ENCODE measurements at regions not wholly inside any gene's neighbourhood (a gene's known extent, or its start where the extent isn't known, plus 50 kb on each side); places are given as distances from the start of the nearest gene placed in this dataset.

DNA sequence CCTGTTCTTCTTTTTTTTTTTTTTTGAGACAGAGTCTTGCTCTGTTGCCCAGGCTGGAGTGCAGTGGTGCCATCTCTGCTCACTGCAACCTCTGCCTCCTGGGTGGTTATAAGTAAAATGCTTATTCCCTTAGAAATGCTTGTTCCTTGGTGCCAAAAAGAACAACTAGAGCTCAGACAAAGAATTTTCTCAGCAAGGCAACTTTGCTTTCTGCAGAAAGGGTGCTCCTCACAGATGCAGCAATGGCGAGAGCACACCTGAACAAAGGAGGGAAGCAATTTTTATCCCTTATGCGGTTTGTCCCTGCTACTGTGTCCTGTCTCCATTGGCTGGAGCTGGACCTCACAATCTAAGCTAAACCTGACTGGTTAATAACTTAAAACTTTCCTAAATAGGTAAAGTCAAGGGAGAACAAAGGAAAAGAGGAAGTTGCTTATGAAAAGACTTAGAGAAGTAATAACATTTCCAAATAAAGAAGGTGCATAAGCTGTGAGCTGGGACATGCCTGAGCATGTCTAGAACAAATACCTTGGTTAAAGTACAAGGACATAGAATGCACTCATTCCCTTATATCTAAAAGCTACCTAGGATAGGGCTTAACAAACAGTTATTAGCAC is 90.0 kb upstream of the PRR5 start:
- no peak for DNase-seq

DNA sequence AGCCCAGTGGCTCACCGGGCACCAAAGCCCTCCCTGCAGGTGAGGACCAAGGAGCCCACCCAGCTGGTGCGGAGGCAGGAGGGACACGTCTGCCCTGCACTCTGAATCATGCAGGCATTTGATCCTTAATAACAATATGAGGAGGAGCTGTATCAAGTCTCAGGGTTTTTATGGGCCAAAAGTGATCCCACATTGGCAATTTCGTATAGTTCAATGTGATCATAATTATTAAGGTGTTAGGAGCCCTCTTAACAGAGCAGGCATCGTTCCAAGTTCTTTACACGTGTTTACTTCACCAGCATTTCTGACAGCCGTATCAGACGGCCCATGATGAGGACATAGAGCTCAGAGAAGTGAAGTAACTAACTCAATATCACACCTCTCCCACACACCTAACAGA is 91.9 kb upstream of the PRR5 start:
- no peak for DNase-seq

DNA sequence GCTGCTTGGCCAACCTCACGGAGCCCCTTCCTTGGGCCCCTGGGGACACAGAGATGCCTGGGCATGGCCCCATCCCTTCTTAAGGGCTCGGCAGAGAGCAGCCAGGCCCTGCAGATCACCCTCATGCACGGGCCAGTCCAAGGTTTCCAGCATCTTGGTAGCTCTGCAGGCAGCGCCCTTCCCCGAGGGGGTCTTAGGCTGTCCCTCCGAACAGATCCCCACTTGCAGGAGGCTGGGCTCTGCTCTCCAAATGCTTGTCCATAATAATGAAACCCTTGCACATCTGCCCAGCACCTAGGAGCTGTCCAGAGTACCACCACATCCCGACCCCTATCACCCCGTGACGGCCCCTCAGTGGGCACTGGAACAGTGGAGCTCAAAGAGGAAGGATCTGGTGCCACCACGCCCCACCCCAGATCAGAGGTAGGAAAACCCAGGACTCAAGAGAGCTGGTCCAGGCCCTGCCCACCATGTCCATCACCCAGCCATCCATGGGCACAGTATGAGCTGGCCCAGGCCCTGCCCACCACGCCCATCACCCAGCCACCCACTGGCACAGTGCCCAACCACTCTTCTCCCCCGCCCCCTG is 92.5 kb upstream of the PRR5 start:
- DNase-seq, result no peak

DNA sequence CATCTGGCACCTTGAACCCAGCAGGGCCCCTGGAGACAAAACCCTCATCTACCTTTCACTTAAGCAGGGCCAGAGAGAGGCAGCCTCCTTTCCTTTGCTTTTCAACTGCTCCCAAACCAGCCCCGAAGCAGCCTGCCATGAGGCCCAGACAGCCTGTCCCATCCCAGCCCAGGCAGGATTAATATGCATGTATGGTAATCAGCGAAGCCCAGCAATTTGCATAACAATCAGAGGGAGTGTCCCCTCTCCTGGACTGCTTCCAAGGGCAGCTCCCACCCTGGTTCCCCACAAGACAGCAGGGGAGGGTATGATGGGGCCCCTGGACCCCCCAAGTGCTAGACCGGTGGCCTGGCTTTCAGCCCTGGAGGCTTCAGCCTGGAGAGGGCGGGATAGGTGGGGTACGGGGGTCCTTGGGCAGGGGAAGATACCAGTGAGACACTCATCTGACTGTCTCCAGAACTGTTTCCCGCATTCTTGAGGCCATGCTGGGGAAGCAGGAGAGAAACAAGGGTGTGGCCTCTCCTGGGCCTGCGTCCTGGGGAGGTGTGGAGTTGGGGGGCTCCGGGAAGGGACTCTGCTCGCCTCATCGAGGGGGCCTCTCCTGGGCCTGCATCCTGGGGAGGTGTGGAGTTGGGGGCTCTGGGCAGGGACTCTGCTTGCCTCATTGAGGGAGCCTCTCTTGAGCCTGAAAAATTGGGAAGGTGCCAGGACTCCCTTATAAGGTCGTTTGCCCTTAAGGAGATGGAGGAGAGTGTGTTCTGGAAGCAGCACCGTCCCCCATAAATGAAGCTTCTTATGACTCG is 93.2 kb upstream of the PRR5 start:
- no peak for DNase-seq

DNA sequence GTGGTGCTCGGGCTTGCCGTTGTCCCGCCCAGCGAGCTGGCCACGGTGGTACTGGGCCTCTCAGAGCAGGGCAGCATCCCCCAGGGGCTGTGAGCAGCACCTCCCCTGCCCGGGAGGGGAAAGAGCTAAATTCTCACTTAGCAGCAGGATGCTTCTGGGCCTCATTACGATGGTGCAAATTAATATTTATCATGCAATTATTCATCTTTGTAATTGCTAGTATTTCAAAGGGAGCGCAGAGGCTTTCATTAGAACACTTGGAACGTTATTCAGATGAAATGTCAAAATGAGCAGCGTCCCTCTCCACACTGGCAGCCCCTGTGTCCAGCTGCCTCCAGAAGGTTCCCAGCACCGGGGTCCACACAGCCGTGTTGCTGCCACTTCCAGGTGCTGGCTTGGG is 95.9 kb upstream of the PRR5 start:
- no peak for DNase-seq

DNA sequence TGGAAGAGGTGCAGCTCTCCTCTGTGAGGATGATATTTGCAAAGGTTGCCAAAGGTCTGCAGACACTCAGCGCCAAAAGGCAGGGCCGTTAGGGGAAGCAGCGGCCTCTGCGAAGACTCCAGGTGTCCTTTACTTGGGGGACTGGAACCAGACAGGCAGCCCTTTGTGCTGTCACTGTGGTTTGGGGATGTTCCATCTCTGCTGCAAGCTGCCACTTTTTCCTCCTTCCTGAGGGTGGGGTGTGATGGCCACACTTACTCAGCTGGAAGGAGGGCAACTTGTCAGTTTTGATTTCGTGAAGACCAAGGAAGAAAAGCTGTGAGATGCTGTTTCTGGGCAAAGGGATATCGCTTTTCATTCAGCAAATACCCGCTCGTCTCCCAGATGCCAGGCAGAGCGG is 96.5 kb upstream of the PRR5 start:
- DNase-seq, result no peak

DNA sequence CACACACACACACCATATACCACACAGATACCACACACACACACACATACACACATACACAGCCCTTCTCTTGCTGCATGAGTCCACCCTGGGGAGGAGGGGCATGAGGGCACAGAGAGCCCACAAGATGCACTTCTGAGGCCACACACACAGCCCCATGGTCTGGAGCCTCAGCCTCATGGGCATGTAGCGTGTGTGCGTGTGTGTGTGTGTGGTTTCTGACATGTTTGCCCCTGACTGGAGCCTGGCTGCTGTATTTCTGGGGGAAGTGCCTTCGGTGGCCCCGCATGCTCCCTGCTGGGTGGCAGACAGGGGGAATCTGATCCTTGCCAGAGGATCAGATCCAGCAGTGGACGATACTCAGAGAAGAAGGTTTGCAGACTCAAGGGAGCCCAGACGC is 97.0 kb upstream of the PRR5 start:
- DNase-seq, result no peak

DNA sequence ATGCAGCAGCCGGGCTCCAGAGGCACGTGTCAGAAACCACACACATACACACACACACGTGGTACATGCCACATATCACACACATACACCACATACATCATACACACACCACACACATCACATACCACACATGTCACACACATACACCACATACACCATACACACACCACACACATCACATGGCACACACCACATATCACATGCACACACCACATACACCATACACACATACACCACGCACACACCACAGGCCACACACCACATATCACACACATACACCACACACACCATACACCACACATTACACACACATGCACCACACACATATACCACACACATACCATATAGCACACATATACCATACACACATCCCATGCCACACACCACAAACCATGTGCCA is 97.5 kb upstream of the PRR5 start:
- DNase-seq, result no peak

DNA sequence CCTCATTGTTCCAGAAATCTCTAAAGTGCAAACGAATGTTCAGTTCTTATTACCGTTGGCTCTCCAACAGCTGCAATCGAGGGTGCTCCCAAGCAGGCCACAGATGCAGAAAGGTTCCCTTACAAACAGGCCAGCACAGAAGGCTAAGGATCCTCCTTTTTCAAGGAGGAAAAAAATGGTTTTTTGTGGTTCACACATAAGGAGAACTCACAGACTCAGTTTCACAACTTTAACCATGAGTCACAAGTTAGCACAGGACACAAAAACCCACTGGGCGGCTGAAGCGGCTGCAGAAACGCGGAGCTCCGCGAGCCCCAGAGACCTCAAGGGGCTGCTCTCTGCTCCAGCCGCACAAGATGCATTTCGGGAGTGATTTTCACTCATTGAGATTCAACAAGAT is 98.2 kb upstream of the PRR5 start:
- no peak for DNase-seq

DNA sequence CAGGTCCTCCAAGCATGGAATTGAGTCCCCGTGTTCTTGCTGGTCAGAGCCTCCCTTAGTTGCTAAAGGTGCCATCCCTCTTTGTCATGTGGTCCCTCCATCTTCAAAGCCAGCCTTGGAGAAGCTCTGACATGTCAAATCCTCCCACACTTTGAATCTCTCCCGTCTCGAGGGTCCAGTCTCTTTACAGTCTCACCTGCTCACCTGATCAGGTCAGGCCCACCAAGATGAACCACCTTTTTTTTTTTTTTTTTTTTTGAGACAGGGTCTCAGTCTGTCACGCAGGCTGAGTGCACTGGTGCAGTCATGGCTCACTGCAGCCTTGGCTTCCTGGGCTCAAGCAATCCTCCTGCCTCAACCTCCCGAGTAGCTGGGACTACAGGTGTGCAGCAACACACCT is 100.3 kb upstream of the PRR5 start:
- no peak for DNase-seq

DNA sequence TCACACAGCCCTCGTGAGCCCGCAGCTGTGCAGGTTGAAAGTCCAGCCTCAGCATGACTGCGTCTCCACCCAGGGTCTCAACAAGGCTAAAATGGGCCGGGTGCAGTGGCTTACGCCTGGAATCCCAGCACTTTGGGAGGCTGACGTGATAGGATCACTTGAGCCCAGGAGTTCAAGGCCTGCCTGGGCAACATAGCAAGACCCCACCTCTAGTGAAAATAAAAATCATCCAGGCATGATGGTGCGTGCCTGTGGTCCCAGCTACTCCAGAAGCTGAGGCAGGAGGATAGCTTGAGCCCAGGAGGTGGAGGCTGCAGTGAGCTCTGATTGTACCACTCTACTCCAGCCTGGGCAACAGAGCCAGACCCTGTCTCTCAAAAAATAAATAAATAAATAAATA is 100.8 kb upstream of the PRR5 start:
- no peak for DNase-seq

DNA sequence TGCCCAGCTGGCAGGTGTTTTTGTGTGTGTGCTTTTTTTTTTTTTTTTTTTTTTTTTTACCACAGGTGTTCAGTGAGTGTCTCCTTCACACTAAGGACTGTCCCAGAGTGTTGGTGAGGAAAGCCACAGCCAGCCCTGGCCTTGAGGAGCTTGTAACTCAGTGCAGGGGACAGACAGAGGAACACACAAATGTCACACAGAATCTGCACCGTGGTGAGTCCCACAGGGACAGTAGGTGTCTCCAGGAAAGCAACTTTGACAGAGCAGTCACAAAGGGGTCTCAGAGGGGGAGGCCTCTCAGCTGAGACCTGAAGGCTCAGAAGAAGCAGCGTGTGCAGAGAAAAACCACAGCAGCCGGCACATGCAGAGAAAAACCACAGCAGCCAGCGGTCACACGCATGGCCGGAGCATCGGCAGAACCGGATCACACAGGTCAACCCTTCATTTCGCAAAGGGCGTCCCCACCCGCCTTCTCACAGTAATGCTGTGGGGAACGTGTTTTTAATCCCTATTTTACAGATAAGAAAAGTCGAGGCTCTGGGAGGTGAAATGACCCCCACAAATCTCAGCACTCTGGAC is 101.7 kb upstream of the PRR5 start:
- DNase-seq, result no peak

DNA sequence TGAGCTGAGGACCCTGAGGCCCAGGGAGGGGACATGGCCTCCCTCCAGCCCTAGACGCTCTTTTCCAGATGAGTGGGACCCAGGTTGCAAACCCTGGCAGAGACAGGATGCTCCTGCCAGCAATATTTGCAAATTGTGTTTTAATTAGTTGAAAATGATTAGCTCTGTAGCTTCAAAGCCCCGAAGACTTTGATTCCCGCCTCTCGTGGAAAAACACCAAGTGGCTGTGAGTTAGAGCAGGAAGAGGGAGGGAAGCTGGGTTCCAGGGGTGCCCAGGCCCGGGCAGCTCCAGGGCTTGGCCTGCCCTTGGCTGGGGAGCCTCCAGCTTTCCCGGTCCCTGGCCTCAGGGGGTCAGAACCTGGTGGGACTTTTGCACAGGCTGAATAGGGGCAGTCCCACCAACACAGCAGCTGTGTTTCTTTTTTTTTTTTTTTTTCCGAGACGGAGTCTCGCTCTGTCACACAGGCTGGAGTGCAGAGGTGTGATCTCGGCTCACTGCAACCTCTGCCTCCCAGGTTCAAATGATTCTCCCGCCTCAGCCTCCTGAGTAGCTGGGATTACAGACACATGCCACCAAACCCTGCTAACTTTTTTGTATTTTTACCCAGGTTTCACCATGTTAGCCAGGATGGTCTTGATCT is 101.6 kb upstream of the RTL6 start:
- DNase-seq, result no peak

DNA sequence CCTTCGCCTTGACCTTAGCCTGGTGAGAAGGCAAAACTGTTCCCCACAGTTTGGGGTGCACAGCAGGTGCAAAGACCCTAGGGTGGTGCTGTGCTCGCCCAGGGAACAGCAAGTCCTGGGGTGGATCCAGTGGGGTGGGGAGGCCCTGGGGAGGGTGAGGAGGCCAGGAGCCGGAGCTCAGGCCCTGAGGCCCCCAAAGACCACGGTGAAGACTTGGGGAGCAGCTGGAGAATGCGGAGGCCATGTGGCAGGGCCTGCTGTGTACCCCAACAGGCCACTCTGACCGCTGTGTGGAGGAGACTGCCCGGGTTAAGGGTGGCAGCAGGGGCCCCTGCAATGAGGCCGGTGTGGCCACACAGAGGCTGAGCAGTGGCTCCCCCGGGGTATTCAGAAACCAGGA is 101.1 kb upstream of the RTL6 start:
- DNase-seq, result no peak

DNA sequence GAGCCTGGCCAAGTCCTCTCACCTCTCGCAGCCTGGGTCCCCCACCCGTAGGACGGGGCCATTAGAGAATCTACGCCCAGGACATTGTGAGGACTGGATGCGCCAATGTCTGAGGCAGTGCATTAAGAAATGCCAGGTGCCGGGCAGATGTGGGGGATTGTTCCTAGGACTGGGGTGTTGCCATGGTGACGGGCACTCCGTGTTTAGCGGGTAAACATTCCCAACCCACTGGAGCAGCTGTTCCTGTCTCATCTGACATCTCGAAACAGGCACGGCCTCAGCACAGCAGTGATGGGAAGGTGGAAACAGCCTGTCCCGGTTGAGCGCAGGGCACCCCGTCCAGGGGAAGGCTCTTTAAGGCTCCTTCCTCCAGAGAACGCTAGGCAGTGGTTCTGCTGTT is 99.6 kb upstream of the RTL6 start:
- no peak for DNase-seq

DNA sequence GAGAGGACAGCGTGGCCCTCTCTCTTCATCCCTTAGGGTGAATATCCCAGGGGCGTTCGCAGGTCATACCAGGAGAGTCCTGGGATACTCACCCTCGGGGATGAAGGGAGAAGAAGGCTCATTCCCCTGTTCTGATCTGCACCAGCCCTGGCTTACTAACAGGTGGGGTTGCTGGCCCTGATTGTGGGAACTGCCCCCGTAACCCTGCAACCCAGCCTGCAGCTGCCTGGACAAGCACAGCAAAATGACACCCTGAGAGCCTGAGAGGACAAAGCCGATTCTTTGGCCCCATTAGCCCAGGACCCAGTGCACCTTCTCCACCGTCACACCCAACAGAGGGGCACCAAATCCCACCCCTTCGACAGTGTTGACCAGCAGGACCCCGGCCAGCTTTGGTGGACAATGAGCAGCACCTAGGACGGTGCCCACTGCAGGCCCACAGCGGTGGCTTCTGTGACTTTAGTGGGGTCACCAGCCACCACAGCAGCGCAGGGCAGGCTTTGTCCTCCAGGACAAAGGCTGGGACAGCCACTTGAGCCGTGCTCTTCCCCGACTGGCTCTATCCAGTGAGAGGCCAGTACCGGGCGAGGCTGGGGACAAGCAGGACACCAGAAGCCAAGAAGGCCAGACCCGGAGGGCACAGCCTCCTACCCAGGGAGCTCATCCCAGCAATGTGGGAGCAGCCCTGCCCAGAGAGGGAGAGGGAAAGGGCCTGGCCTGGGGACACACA is 98.5 kb upstream of the RTL6 start:
- DNase-seq, result no peak

DNA sequence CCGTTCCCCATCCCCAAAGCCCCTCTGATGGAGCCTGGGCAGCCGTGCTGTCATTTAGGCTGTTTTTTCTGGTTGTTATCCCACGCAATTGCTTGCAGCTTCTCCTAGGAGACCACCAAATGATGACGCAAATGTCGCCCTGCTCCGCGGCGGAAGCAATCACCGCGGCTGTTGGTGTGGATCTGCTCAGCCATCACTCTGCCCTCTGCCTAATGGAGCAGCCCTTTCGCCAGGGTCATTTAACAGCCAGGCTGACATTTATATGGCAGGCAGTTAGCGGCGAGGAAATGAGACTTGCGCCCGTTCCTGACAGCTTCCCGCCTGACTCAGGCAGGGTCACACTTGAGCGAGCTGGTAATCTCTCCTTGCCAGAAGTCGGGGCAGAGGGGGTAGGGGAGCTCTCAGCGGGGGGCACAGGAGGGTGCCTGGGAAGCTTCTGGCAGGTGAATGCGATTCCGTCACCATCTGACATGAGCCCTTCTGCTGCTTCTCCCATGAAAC is 97.9 kb upstream of the RTL6 start:
- no peak for DNase-seq

DNA sequence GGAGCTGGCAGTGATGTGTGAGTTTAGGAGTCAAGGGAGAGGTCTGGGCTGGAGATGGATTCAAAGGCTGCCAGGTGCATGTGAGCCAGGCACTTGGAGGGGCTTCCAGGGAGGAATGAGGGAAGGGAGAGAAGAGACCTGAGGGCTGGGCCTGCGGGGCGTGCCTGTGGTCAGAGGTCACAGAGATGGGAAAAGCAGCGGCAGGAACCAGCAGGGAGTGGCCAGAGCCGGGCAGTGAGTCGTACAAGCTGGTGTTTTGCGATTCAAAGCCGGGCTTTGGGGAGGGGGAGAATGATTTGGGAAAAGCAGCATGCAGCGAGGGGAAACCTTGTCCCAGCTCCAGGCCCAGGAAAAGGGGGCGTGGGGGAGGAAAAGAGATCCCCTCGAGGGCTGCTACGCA is 96.9 kb upstream of the RTL6 start:
- no peak for DNase-seq

DNA sequence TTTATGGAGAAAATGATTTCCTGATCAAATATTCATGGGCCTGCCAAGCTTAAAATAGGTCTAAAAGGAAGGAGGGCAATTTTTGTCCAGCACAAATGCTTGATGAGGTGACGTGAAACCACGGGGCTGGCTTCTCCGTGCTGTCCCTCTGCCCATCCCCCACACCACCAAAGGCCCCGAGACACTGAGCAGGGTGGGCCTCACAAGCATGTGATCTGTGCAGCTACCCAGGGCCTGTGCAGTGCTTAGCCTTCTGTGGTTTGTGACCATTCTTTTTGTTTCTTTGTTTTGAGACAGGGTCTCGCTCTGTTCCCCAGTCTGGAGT is 94.8 kb upstream of the RTL6 start:
- DNase-seq, result no peak

DNA sequence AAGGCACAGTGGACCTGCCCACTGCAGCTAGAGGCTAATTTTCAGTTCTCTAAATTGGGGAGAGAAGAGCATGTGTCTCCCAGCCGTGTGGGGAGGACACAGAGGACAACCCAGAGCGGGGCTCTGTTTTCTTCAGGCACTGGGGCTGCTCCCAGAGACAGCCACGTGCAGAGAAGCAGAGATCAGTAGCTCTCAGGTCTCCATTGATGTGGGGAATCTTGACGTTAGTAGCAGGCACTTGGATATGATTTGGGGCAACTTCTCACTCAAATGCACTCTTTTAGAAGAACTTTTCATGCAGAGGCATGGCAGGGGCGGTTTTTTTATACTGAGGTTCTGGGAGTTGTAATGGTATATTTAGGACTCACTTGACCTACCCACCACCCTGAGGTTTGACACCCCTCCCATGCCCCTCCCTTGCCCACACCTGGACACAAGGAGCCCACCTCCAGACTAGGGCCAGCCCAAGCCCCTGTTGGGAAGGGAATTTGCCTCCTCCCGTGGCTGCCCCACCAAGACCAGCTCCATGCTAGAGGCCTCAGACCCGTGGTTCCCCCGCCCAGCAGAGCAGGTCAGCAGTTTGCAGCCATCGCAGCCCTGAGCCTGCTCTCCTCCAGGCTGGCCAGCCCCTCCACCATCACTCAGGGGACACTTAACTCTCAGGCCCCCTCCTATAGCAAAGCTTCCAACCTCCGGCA is 94.2 kb upstream of the RTL6 start:
- DNase-seq, result no peak

DNA sequence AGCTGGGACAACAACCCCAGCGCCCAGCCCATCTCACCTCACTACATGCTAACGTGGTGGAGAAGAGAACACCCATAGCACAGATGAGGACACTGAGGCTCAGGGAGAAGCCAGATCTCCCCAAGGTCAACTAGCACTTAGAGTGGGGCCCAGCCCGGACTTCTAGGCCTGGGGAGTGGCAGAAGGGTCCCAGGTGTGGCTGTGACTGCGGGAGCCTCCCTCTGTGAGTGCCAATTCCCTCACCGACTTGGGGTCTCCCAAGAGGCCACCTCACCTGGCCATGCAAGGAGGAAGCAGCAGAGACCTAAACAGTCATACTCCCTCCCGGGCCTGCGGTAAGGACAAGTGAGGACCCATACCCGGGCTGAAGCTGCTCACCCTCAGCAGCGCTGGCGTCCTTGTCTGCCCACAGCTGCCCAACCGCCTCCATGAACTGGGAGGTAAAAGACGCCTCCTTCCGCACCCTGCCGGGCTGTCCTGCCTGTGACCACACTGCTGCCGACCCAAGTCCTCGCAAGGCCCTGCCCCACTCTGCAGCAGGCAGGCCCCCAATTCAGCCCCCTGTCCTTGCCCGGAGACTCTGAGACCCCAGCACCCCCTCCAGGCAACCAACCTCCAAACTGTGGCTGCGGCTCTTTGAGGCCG is 93.2 kb upstream of the RTL6 start:
- DNase-seq, result no peak

DNA sequence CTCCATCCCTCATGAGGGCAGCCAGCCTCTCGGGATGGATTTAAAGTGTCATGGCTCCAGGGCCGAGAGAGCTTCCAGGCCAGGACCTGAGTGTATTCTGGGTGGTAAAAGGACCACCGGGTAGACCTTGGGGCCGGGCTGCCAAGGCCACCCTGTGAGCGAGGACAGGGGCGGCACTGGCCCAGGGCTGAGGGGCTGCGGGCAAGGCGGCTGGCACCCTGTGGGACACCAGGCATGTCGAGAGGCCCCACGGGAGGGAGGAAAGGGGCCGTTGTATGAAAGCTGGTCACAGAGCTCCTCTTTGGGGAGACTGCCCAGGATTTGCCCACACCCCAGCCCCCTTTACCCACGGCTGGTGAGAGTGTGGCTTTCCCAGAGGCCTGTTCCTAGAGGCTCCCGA is 92.3 kb upstream of the RTL6 start:
- DNase-seq, result no peak

Data from activated CD4-positive, alpha-beta T cell treated with anti-CD3 and anti-CD28 coated beads for 4 hours (primary cell).